ENCODE measurements at regions not wholly inside any gene's neighbourhood (a gene's known extent, or its start where the extent isn't known, plus 50 kb on each side); places are given as distances from the start of the nearest gene placed in this dataset.

GRCh38 chr3:176430244-176431037 lies 766.8 kb downstream of the TBL1XR1 start:
- no peak for DNase-seq (ENCODE audit: low spot score)

- DNase-seq (ENCODE audit: low spot score): no peak
Measured at GRCh38 chr3:176428552-176428951, 768.7 kb downstream of the TBL1XR1 start.

GRCh38 chr3:176426371-176426770 lies 770.9 kb downstream of the TBL1XR1 start:
- DNase-seq (ENCODE audit: low spot score): no peak

GRCh38 chr3:176416870-176417269 lies 780.4 kb downstream of the TBL1XR1 start:
- DNase-seq (ENCODE audit: low spot score): no peak

GRCh38 chr3:176415661-176416295 lies 781.5 kb downstream of the TBL1XR1 start:
- DNase-seq (ENCODE audit: low spot score): no peak

- no peak for DNase-seq (ENCODE audit: low spot score)
Measured at GRCh38 chr3:176412771-176413170, 784.5 kb downstream of the TBL1XR1 start.

- DNase-seq (ENCODE audit: low spot score): no peak
Measured at GRCh38 chr3:176403531-176403930, 793.8 kb downstream of the TBL1XR1 start.

GRCh38 chr3:176401211-176401610 lies 796.1 kb downstream of the TBL1XR1 start:
- DNase-seq (ENCODE audit: low spot score): no peak

- no peak for DNase-seq (ENCODE audit: low spot score)
Measured at GRCh38 chr3:176399193-176399592, 798.1 kb downstream of the TBL1XR1 start.

- DNase-seq (ENCODE audit: low spot score): no peak
Measured at GRCh38 chr3:176395240-176395639, 802.0 kb downstream of the TBL1XR1 start.

GRCh38 chr3:176378789-176379188 lies 818.5 kb downstream of the TBL1XR1 start:
- no peak for DNase-seq (ENCODE audit: low spot score)

GRCh38 chr3:176376531-176376930 lies 820.8 kb downstream of the TBL1XR1 start:
- DNase-seq (ENCODE audit: low spot score): no peak

- DNase-seq (ENCODE audit: low spot score): no peak
Measured at GRCh38 chr3:176375519-176375918, 821.8 kb downstream of the TBL1XR1 start.

GRCh38 chr3:176362191-176362731 lies 835.0 kb downstream of the TBL1XR1 start:
- no peak for DNase-seq (ENCODE audit: low spot score)

GRCh38 chr3:176359211-176359610 lies 838.1 kb downstream of the TBL1XR1 start:
- no peak for DNase-seq (ENCODE audit: low spot score)

GRCh38 chr3:176357891-176358290 lies 839.4 kb downstream of the TBL1XR1 start:
- DNase-seq (ENCODE audit: low spot score): no peak

GRCh38 chr3:176354843-176355242 lies 842.4 kb downstream of the TBL1XR1 start:
- DNase-seq (ENCODE audit: low spot score): no peak

GRCh38 chr3:176352716-176353334 lies 844.5 kb downstream of the TBL1XR1 start:
- no peak for DNase-seq (ENCODE audit: low spot score)

GRCh38 chr3:176351408-176351807 lies 845.9 kb downstream of the TBL1XR1 start:
- DNase-seq (ENCODE audit: low spot score): no peak

- DNase-seq (ENCODE audit: low spot score): no peak
Measured at GRCh38 chr3:176349706-176350105, 847.6 kb downstream of the TBL1XR1 start.

- DNase-seq (ENCODE audit: low spot score): no peak
Measured at GRCh38 chr3:176347424-176348146, 849.7 kb downstream of the TBL1XR1 start.

GRCh38 chr3:176341963-176342362 lies 855.3 kb downstream of the TBL1XR1 start:
- no peak for DNase-seq (ENCODE audit: low spot score)
